ENCODE measurements at regions not wholly inside any gene's neighbourhood (a gene's known extent, or its start where the extent isn't known, plus 50 kb on each side); places are given as distances from the start of the nearest gene placed in this dataset.

GRCh38 chr15:77859491-77860060 lies 217.9 kb downstream of the TBC1D2B start:
- TF ChIP-seq CTCF (IDR thresholded peaks at IDR 0.05 in 8 of 11, conservative IDR thresholded peaks at IDR 0.05 in 3 of 11) (no peak), POLR2A (IDR thresholded peaks at IDR 0.05) (no peak)
